H1 (cell line): ENCODE measurements at regions not wholly inside any gene's neighbourhood (a gene's known extent, or its start where the extent isn't known, plus 50 kb on each side); places are given as distances from the start of the nearest gene placed in this dataset.

Source experiments
- CTCF ChIA-PET: fragments of 300-600 bp; sonication (Branson Sonifier 250); formaldehyde crosslinking; loops from one replicate; lab custom pipeline; 2021; ENCODE audit not compliant: partially characterized antibody; lab: Charles Lee
- POLR2A ChIA-PET: fragments of 300-600 bp; sonication (Branson Sonifier 250); formaldehyde crosslinking; loops from one replicate; lab custom pipeline; 2021; ENCODE audit warnings: inconsistent platforms; ENCODE audit not compliant: partially characterized antibody; lab: Charles Lee
- DNase-seq, 2 experiments: peaks; one replicate each; pipeline versions ENCODE4 v3.0.0 to v3.0.0-alpha.2; 2010 to 2022; ENCODE audit warnings: low spot score in 2 of 2, low read depth in 1 of 2, mixed read lengths in 1 of 2
- FAIRE-seq: peaks from 2 replicates; lab custom pipeline; 2011; peaks lifted over from hg19 to GRCh38; lab: Jason Lieb, UNC
- H2AFZ ChIP-seq: 2 replicates; pipeline ENCODE4 v1.8.1; 2012; ENCODE audit warnings: low read length, inconsistent platforms
- H2AK5ac ChIP-seq: 2 replicates; pipeline ENCODE4 v1.6.1; 2013; ENCODE audit warnings: low read depth, low read length
- H2BK120ac ChIP-seq: replicated peaks from 2 replicates; pipeline ENCODE3; 2013; ENCODE audit warnings: low read depth, low read length, inconsistent platforms
- H2BK12ac ChIP-seq: 2 replicates; pipeline ENCODE4 v1.6.1; 2013; ENCODE audit warnings: low read depth, low read length
- H2BK15ac ChIP-seq: 2 replicates; pipeline ENCODE4 v1.6.1; 2013; ENCODE audit warnings: low read length
- H2BK20ac ChIP-seq: 2 replicates; pipeline ENCODE4 v1.6.1; 2013; ENCODE audit warnings: low read length
- H2BK5ac ChIP-seq: 2 replicates; pipeline ENCODE4 v1.6.1; 2013; ENCODE audit warnings: low read depth, low read length
- H3K14ac ChIP-seq: 2 replicates; pipeline ENCODE4 v1.6.1; 2013; ENCODE audit warnings: inconsistent platforms; ENCODE audit not compliant: insufficient read length
- H3K18ac ChIP-seq: 2 replicates; pipeline ENCODE4 v1.6.1; 2013; ENCODE audit warnings: low read length; ENCODE audit errors: extremely low read depth
- H3K23ac ChIP-seq: 2 replicates; pipeline ENCODE4 v1.6.1; 2013; ENCODE audit warnings: inconsistent platforms; ENCODE audit not compliant: insufficient read length
- H3K23me2 ChIP-seq: 2 replicates; pipeline ENCODE4 v1.6.1; 2013; ENCODE audit warnings: low read depth, low read length
- H3K27ac ChIP-seq: 2 replicates; pipeline ENCODE4 v1.6.1; 2011; ENCODE audit warnings: low read depth, low read length, inconsistent platforms
- H3K27me3 ChIP-seq, 4 experiments: replicated peaks in 1 of 4; 1 replicate in 1 of 4; 2 replicates in 3 of 4; pipeline versions ENCODE4 v1.6.1 to v1.8.1; 2011 to 2013; ENCODE audit warnings: low read length in 3 of 4, mild to moderate bottlenecking in 3 of 4, inconsistent platforms in 2 of 4, mixed read lengths in 2 of 4, moderate library complexity in 1 of 4; ENCODE audit not compliant: control insufficient read depth in 3 of 4, insufficient read depth in 3 of 4; ENCODE audit errors: extremely low read depth in 1 of 4
- H3K36me3 ChIP-seq, 4 experiments: 2 replicates each; pipeline versions ENCODE4 v1.6.1 to v1.8.1; 2011 to 2013; ENCODE audit warnings: mild to moderate bottlenecking in 4 of 4, low read length in 3 of 4, moderate library complexity in 2 of 4, control low read depth in 1 of 4, inconsistent platforms in 1 of 4; ENCODE audit not compliant: insufficient read depth in 4 of 4, control insufficient read depth in 2 of 4
- H3K4ac ChIP-seq: replicated peaks from 2 replicates; pipeline ENCODE3; 2013; ENCODE audit warnings: low read length, low read depth, mixed read lengths, inconsistent platforms; ENCODE audit not compliant: insufficient read length
- H3K4me1 ChIP-seq, 4 experiments: replicated peaks in 1 of 4; 1 replicate in 1 of 4; 2 replicates in 3 of 4; pipeline versions ENCODE4 v1.6.1 to v1.8.1; 2011 to 2013; ENCODE audit warnings: low read length in 3 of 4, inconsistent platforms in 2 of 4, mixed read lengths in 1 of 4; ENCODE audit not compliant: insufficient read depth in 4 of 4, control insufficient read depth in 3 of 4
- H3K4me2 ChIP-seq, 2 experiments: 2 replicates each; pipeline versions ENCODE4 v1.6.1 to v1.8.1; 2011 to 2013; ENCODE audit warnings: low read depth in 2 of 2, low read length in 2 of 2, control low read depth in 1 of 2, inconsistent platforms in 1 of 2, mild to moderate bottlenecking in 1 of 2; ENCODE audit not compliant: insufficient read depth in 1 of 2
- H3K4me3 ChIP-seq, 4 experiments: fragments of 200-600, 300-600 bp in 1 of 4; sonication (generic), shearing (Covaris generic), sonication (Bioruptor Twin) in 1 of 4; 2 replicates each; pipeline versions ENCODE4 v1.5.1 to v1.8.1; 2011 to 2016; ENCODE audit warnings: low read length in 4 of 4, low read depth in 3 of 4, control low read depth in 2 of 4, inconsistent platforms in 2 of 4, mild to moderate bottlenecking in 2 of 4, mixed read lengths in 1 of 4, moderate library complexity in 1 of 4; ENCODE audit not compliant: insufficient read depth in 2 of 4; ENCODE audit errors: extremely low read depth in 1 of 4
- H3K56ac ChIP-seq: replicated peaks from 2 replicates; pipeline ENCODE3; 2013; ENCODE audit warnings: low read depth, mild to moderate bottlenecking, mixed read lengths, low read length, inconsistent platforms; ENCODE audit not compliant: insufficient read length
- H3K79me1 ChIP-seq: 2 replicates; pipeline ENCODE4 v1.6.1; 2013; ENCODE audit warnings: low read depth, low read length, control low read depth
- H3K79me2 ChIP-seq, 2 experiments: 2 replicates each; pipeline versions ENCODE4 v1.6.1 to v1.8.1; 2012 to 2013; ENCODE audit warnings: low read length in 2 of 2, mild to moderate bottlenecking in 2 of 2, inconsistent platforms in 1 of 2; ENCODE audit not compliant: insufficient read depth in 2 of 2, control insufficient read depth in 1 of 2
- H3K9ac ChIP-seq, 4 experiments: replicated peaks in 1 of 4; 1 replicate in 1 of 4; 2 replicates in 3 of 4; pipeline versions ENCODE4 v1.6.1 to v1.8.1; 2011 to 2013; ENCODE audit warnings: low read depth in 3 of 4, low read length in 3 of 4, control low read depth in 2 of 4, mild to moderate bottlenecking in 2 of 4, moderate library complexity in 2 of 4, inconsistent platforms in 1 of 4; ENCODE audit errors: extremely low read depth in 1 of 4
- H3K9me3 ChIP-seq, 2 experiments: 2 replicates each; pipeline versions ENCODE4 v1.6.1 to v1.8.1; 2012 to 2013; ENCODE audit warnings: mild to moderate bottlenecking in 2 of 2, moderate library complexity in 2 of 2, control low read depth in 1 of 2, inconsistent platforms in 1 of 2, low read depth in 1 of 2, low read length in 1 of 2, mixed read lengths in 1 of 2; ENCODE audit not compliant: insufficient read depth in 2 of 2
- H4K20me1 ChIP-seq, 2 experiments: replicated peaks in 1 of 2; 2 replicates each; pipeline versions ENCODE3 to v1.8.1; 2011 to 2013; ENCODE audit warnings: inconsistent platforms in 2 of 2, low read length in 2 of 2, mild to moderate bottlenecking in 1 of 2; ENCODE audit not compliant: insufficient read depth in 2 of 2, control insufficient read depth in 1 of 2
- H4K5ac ChIP-seq: 2 replicates; pipeline ENCODE4 v1.6.1; 2013; ENCODE audit warnings: low read length, low read depth, mixed read lengths, inconsistent platforms; ENCODE audit not compliant: insufficient read length
- H4K8ac ChIP-seq: 2 replicates; pipeline ENCODE4 v1.8.0; 2013; ENCODE audit warnings: mild to moderate bottlenecking, moderate library complexity, low read length, inconsistent platforms; ENCODE audit not compliant: insufficient read depth; ENCODE audit errors: extremely low read depth
- H4K91ac ChIP-seq: replicated peaks from 2 replicates; pipeline ENCODE3; 2013; ENCODE audit warnings: low read length, mixed read lengths, inconsistent platforms; ENCODE audit not compliant: insufficient read length
- ASH2L ChIP-seq: fragments of 200-600, 300-600 bp; sonication (generic); IDR thresholded peaks from one replicate; pipeline ENCODE4 v1.7.1; 2017; ENCODE audit warnings: low read length
- ATF3 ChIP-seq: IDR thresholded peaks from 2 replicates; pipeline ENCODE4 v1.6.1; 2011; ENCODE audit warnings: low read depth, mild to moderate bottlenecking, low read length; ENCODE audit not compliant: insufficient read depth
- CBX5 ChIP-seq: fragments of 300-800, 300-1000 bp; sonication (generic); IDR thresholded peaks from 2 replicates; pipeline ENCODE4 v1.7.1; 2016; ENCODE audit warnings: antibody characterized with exemption, low read length, low read depth
- CEBPB ChIP-seq: IDR thresholded peaks from 2 replicates; pipeline ENCODE4 v1.6.1; 2012; ENCODE audit warnings: low read depth, low read length
- CHD1 ChIP-seq: IDR thresholded peaks from 2 replicates; pipeline ENCODE4 v1.6.1; 2012; ENCODE audit warnings: low read depth, low read length, improper control_type of control experiment
- EGR1 ChIP-seq: IDR thresholded peaks from 2 replicates; pipeline ENCODE4 v1.6.1; 2011; ENCODE audit warnings: low read depth, low read length, borderline replicate concordance
- EZH2 ChIP-seq: fragments of 200-600 bp; sonication (generic); IDR thresholded peaks from 2 replicates; pipeline ENCODE4 v1.7.1; 2012; ENCODE audit warnings: low read depth, mild to moderate bottlenecking, moderate library complexity, low read length, inconsistent platforms; ENCODE audit not compliant: severe bottlenecking
- KDM1A ChIP-seq: fragments of 200-600, 300-600 bp; sonication (generic); IDR thresholded peaks from 2 replicates; pipeline ENCODE4 v1.7.1; 2016; ENCODE audit warnings: mild to moderate bottlenecking, low read length, borderline replicate concordance
- MAFK ChIP-seq: IDR thresholded peaks from 2 replicates; pipeline ENCODE4 v1.6.1; 2012; ENCODE audit warnings: low read depth, mild to moderate bottlenecking, improper control_type of control experiment, low read length
- MAX ChIP-seq: IDR thresholded peaks from 2 replicates; pipeline ENCODE4 v1.6.1; 2012; ENCODE audit warnings: inconsistent platforms
- NRF1 ChIP-seq: IDR thresholded peaks from 2 replicates; pipeline ENCODE4 v1.6.1; 2011; ENCODE audit warnings: mild to moderate bottlenecking, low read depth, low read length, improper control_type of control experiment
- POLR2A ChIP-seq, 2 experiments: IDR thresholded peaks; 1 replicate in 1 of 2; 2 replicates in 1 of 2; pipeline ENCODE4 v1.6.1; 2011; ENCODE audit warnings: low read depth in 2 of 2, low read length in 2 of 2, mild to moderate bottlenecking in 2 of 2; ENCODE audit errors: control extremely low read depth in 1 of 2
- POLR2AphosphoS5 ChIP-seq: IDR thresholded peaks from 2 replicates; pipeline ENCODE4 v1.6.1; 2011; ENCODE audit warnings: low read depth, low read length
- SP2 ChIP-seq: IDR thresholded peaks from 2 replicates; pipeline ENCODE4 v1.6.1; 2012; ENCODE audit warnings: mild to moderate bottlenecking, low read length, inconsistent platforms
- SP4 ChIP-seq: IDR thresholded peaks from 2 replicates; pipeline ENCODE4 v1.6.1; 2012; ENCODE audit warnings: low read length, inconsistent platforms
- TBP ChIP-seq: IDR thresholded peaks from 2 replicates; pipeline ENCODE4 v1.6.1; 2011; ENCODE audit warnings: low read depth, low read length, improper control_type of control experiment
- ZNF274 ChIP-seq: IDR thresholded peaks from 2 replicates; pipeline ENCODE4 v1.7.0; 2012; ENCODE audit warnings: low read length, borderline replicate concordance; ENCODE audit errors: extremely low read depth
- WGBS, 2 experiments: shearing (Covaris generic) in 1 of 2; methylation state at CpG; one replicate each; pipeline versions ENCODE4 v1.1.6 to v1.1.7; 2013 to 2015; ENCODE audit warnings: low lambda C conversion rate in 2 of 2, mixed read lengths in 2 of 2, inconsistent platforms in 1 of 2, low coverage in 1 of 2, missing lambda C conversion rate in 1 of 2; ENCODE audit not compliant: insufficient replicate concordance in 2 of 2, insufficient coverage in 1 of 2, insufficient read length in 1 of 2; ENCODE audit errors: extremely low coverage in 1 of 2, missing lambda C conversion rate in 1 of 2; 5-methylcytosine and 5-hydroxymethylcytosine counted together

GRCh38 chr11:128116885-128117284 is 470.5 kb downstream of the ETS1 start:
- H3K23me2 ChIP-seq, result no peaks in the 10 kb centered on the region
- no peak overlapping the region for H3K56ac ChIP-seq
- DNase-seq, result no peak
- H3K18ac ChIP-seq, result no peak overlapping the region
- H4K20me1 ChIP-seq, result no peaks in the 10 kb centered on the region
- H2BK15ac ChIP-seq, result no peak overlapping the region
- H2BK20ac ChIP-seq, result no peak overlapping the region
- no peak for FAIRE-seq
- no peak overlapping the region for H3K4ac ChIP-seq
- H3K79me2 ChIP-seq, result no peaks in the 10 kb centered on the region
- H2BK120ac ChIP-seq, result no peak overlapping the region
- H4K5ac ChIP-seq, result no peak overlapping the region
- no peaks in the 10 kb centered on the region for H3K27me3 ChIP-seq
- H2AFZ ChIP-seq, result peak overlapping the region; percentile 80
- no peak overlapping the region for H3K4me3 ChIP-seq
- no peaks in the 10 kb centered on the region for H3K4me1 ChIP-seq
- no peak overlapping the region for H4K91ac ChIP-seq
- CTCF ChIA-PET, result interaction anchor here (0.6 to 2.1 kb wide), 2 partner anchors 40 to 417 kb away, joined by 3 to 11 read pairs; no protein-coding TSS in a partner anchor
- POLR2A ChIA-PET, result no interaction called here
- no peak overlapping the region for H3K14ac ChIP-seq
- H4K8ac ChIP-seq, result no peak overlapping the region
- 82% methylated on average over 7 of the region's 7 CpGs; no CpG with 5 or more reads in 1 of the 2 experiments for WGBS, 2 experiments
- H3K36me3 ChIP-seq, result no peaks in the 10 kb centered on the region
- H3K4me2 ChIP-seq, result no peak overlapping the region
- no peak overlapping the region for H3K27ac ChIP-seq
- H3K79me1 ChIP-seq, result no peaks in the 10 kb centered on the region
- no peak overlapping the region for H3K23ac ChIP-seq
- H2BK5ac ChIP-seq, result no peak overlapping the region
- H3K9ac ChIP-seq, result no peak overlapping the region
- no peak overlapping the region for H2AK5ac ChIP-seq
- H2BK12ac ChIP-seq, result no peak overlapping the region
- H3K9me3 ChIP-seq, result no peaks in the 10 kb centered on the region
- TF ChIP-seq MAX, result no peak
- no peak for TF ChIP-seq MAFK
- no peak for TF ChIP-seq KDM1A
- no peak for TF ChIP-seq CBX5
- no peak for TF ChIP-seq SP2
- TF ChIP-seq ASH2L, result no peak
- TF ChIP-seq EZH2, result no peak
- TF ChIP-seq POLR2AphosphoS5, result no peak
- TF ChIP-seq ATF3, result no peak
- no peak for TF ChIP-seq TBP
- no peak for TF ChIP-seq SP4
- TF ChIP-seq CEBPB, result no peak
- TF ChIP-seq EGR1, result no peak
- no peak for TF ChIP-seq POLR2A (IDR thresholded peaks at IDR 0.05; ENCODE audit: control extremely low read depth in 1 of 2, low read depth in 2 of 2, low read length in 2 of 2)
- no peak for TF ChIP-seq ZNF274
- TF ChIP-seq CHD1, result no peak
- no peak for TF ChIP-seq NRF1
